ENCODE measurements at regions not wholly inside any gene's neighbourhood (a gene's known extent, or its start where the extent isn't known, plus 50 kb on each side); places are given as distances from the start of the nearest gene placed in this dataset.

DNA sequence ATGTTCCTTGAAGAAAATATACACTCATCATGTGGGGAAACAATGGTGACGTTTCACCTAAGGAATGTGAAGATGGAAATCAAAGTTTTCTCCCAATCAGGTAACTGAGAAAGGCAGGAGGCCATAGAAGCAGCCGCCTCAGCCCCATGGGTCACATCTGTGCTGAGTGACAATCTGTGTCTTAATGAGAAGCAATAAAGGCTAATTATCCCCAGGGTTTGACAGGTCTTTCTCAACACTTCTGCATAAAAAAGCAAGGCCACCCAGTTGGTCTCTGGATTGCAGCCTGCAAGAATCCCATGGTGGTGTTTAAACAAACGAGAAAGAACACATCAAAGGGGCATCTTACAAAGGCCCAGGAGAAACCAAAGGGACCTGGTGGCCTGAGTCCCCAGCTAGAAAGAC lies 91.1 kb upstream of the TNS3 start:
- TF ChIP-seq, protein P1, sequence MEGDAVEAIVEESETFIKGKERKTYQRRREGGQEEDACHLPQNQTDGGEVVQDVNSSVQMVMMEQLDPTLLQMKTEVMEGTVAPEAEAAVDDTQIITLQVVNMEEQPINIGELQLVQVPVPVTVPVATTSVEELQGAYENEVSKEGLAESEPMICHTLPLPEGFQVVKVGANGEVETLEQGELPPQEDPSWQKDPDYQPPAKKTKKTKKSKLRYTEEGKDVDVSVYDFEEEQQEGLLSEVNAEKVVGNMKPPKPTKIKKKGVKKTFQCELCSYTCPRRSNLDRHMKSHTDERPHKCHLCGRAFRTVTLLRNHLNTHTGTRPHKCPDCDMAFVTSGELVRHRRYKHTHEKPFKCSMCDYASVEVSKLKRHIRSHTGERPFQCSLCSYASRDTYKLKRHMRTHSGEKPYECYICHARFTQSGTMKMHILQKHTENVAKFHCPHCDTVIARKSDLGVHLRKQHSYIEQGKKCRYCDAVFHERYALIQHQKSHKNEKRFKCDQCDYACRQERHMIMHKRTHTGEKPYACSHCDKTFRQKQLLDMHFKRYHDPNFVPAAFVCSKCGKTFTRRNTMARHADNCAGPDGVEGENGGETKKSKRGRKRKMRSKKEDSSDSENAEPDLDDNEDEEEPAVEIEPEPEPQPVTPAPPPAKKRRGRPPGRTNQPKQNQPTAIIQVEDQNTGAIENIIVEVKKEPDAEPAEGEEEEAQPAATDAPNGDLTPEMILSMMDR (IDR thresholded peaks at IDR 0.05): no peak
- TF ChIP-seq POLR2A (IDR thresholded peaks at IDR 0.05): no peak
